ENCODE measurements at regions not wholly inside any gene's neighbourhood (a gene's known extent, or its start where the extent isn't known, plus 50 kb on each side); places are given as distances from the start of the nearest gene placed in this dataset.

DNA sequence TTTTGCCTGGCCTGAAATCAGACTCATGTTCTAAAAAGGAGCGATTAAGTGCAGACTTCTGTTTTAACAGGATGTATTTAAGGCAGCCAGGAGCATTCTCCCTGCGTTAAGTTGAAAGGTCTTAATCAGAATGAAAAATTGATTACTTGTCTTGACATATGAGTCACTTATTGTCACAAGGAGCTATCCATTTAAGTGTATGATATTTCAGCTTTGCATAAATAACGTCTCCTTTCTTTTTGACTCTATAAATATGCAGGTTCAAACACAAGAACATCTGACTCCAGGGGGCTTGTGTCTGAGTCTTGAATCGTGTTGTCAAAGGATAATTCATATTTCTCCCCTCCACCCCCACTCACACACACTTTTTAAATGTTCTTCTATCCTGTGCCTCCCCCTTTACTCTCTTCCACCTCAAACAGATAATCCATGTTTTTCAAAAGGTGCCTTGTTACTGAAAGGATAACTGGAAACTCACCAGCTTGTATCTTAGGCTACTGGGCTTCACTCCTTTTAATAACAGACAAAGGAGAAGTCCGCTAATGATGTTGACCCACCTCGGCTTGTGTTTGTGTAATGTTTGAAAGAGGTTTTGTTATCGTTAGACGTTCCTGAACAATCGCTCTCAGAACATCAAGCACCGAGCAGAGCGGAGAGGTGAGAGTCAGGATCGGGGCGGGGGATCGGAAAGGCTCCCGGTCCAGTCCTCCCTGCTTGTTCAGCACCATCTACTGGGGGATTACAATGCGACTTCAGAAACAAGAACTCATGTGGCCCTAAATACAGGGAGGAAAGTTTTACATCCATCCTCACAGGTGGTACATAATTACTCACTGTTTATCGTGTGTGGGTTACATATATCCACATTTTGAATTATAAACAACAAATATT, 107.5 kb upstream of the RPL34 start:
- Histone ChIP-seq H3K27ac (no peak overlapping the region), H3K9me3 (no peaks in the 10 kb centered on the region), H3K4me3 (no peak overlapping the region), H3K36me3 (no peaks in the 10 kb centered on the region), H3K4me1 (no peaks in the 10 kb centered on the region), H3K27me3 (no peaks in the 10 kb centered on the region)
- peak in 2 of 3 donors; percentile 19 to 47 for DNase-seq
- no peak for TF ChIP-seq POLR2A (IDR thresholded peaks at IDR 0.05)
- TF ChIP-seq, protein P1, sequence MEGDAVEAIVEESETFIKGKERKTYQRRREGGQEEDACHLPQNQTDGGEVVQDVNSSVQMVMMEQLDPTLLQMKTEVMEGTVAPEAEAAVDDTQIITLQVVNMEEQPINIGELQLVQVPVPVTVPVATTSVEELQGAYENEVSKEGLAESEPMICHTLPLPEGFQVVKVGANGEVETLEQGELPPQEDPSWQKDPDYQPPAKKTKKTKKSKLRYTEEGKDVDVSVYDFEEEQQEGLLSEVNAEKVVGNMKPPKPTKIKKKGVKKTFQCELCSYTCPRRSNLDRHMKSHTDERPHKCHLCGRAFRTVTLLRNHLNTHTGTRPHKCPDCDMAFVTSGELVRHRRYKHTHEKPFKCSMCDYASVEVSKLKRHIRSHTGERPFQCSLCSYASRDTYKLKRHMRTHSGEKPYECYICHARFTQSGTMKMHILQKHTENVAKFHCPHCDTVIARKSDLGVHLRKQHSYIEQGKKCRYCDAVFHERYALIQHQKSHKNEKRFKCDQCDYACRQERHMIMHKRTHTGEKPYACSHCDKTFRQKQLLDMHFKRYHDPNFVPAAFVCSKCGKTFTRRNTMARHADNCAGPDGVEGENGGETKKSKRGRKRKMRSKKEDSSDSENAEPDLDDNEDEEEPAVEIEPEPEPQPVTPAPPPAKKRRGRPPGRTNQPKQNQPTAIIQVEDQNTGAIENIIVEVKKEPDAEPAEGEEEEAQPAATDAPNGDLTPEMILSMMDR (IDR thresholded peaks at IDR 0.05) = peak in 3 of 6 experiments; percentile 15 to 30 (median 18)

DNA sequence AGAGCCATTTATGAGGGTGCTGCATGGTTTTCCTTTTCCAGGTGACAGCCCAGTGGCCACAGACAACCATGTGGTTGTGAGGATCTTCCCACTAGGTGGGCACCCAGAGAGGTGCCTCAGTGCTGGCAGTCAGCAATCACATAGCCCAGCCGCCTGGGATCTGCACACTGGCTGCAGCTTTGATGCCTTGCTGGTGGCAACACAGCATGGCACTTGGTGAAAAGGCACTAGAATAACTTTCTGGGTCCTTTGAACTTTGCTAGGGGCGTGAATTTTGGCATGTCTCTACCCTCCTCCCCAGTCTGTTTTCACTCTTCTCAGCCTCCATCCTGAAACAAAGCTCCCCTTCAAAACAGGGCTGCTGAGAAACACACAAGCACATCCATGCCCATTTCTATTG, 108.8 kb upstream of the RPL34 start:
- TF ChIP-seq, protein P1 (IDR thresholded peaks at IDR 0.05) = no peak
- TF ChIP-seq POLR2A (IDR thresholded peaks at IDR 0.05) = no peak

GRCh38 chr4:108502356-108502755, 118.0 kb upstream of the RPL34 start:
- no peak for DNase-seq
- Histone ChIP-seq H3K27ac (no peak overlapping the region), H3K4me1 (no peaks in the 10 kb centered on the region), H3K9me3 (no peaks in the 10 kb centered on the region), H3K27me3 (no peaks in the 10 kb centered on the region), H3K36me3 (no peaks in the 10 kb centered on the region), H3K4me3 (no peak overlapping the region)
- TF ChIP-seq POLR2A (IDR thresholded peaks at IDR 0.05) = no peak
- TF ChIP-seq, protein P1 (IDR thresholded peaks at IDR 0.05) = no peak

More for the DNA sequence above, 108.8 kb upstream of the RPL34 start:
- no peak for DNase-seq
- H3K4me3 ChIP-seq = no peak overlapping the region
- H3K36me3 ChIP-seq = no peaks in the 10 kb centered on the region
- H3K9me3 ChIP-seq = no peaks in the 10 kb centered on the region
- H3K27ac ChIP-seq = no peak overlapping the region
- no peaks in the 10 kb centered on the region for H3K4me1 ChIP-seq
- H3K27me3 ChIP-seq = no peaks in the 10 kb centered on the region

DNA sequence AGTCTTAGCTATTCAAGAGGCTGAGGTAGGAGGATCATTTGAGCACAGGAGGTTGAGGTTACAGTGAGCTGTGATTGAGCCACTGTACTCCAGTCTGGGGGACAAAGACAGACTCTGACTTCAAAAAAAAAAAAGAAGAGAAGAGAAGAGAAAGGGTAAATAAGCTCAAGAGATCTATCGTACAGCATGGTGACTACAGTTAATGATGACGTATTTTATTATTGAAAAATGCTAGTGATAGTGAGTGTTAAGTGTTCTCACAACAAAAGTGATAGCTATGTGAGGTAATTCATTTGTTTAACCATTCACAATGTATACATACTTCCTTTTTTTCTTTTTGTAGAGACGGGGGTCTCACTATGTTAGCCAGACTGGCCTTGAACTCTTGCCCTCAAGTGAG, 121.5 kb upstream of the RPL34 start:
- no peak for DNase-seq
- H3K27ac ChIP-seq = no peak overlapping the region
- H3K9me3 ChIP-seq = peaks cover 0 to 3% (median 0%) of the 10 kb centered on the region in 4 donors
- no peak for TF ChIP-seq POLR2A (IDR thresholded peaks at IDR 0.05)
- TF ChIP-seq, protein P1 (IDR thresholded peaks at IDR 0.05) = no peak
- no peak overlapping the region for H3K4me3 ChIP-seq
- H3K27me3 ChIP-seq = no peaks in the 10 kb centered on the region
- H3K36me3 ChIP-seq = no peaks in the 10 kb centered on the region
- H3K4me1 ChIP-seq = no peaks in the 10 kb centered on the region

- H3K4me1 ChIP-seq = no peaks in the 10 kb centered on the region
- TF ChIP-seq, protein P1 (IDR thresholded peaks at IDR 0.05) = no peak
- TF ChIP-seq POLR2A (IDR thresholded peaks at IDR 0.05) = no peak
These were observed 126.8 kb upstream of the RPL34 start for GRCh38 chr4:108493596-108493931.

More at GRCh38 chr4:108493596-108493931, 126.8 kb upstream of the RPL34 start:
- Histone ChIP-seq H3K27me3 (no peaks in the 10 kb centered on the region), H3K9me3 (peaks cover 0 to 6% (median 0%) of the 10 kb centered on the region in 4 donors), H3K4me3 (no peak overlapping the region), H3K27ac (no peak overlapping the region), H3K36me3 (no peaks in the 10 kb centered on the region)
- DNase-seq = no peak
